GM21515 (cell line): ENCODE measurements at regions not wholly inside any gene's neighbourhood (a gene's known extent, or its start where the extent isn't known, plus 50 kb on each side); places are given as distances from the start of the nearest gene placed in this dataset.

Experiments used
- ATAC-seq: cut with Tn5 transposase; IDR thresholded peaks from one replicate; pipeline ENCODE4 v1.9.1; 2021; ENCODE audit not compliant: unreplicated experiment

GRCh38 chr6:22017766-22018165, 279.1 kb downstream of the PRL start:
- ATAC-seq, result no peak

- ATAC-seq, result no peak
These were observed 277.0 kb downstream of the PRL start for GRCh38 chr6:22019857-22020256.

GRCh38 chr6:22020299-22021003, 276.4 kb downstream of the PRL start:
- no peak for ATAC-seq

GRCh38 chr6:22021966-22022365, 274.9 kb downstream of the PRL start:
- no peak for ATAC-seq

GRCh38 chr6:22023937-22024336, 272.9 kb downstream of the PRL start:
- ATAC-seq, result no peak

- no peak for ATAC-seq
These were observed 271.8 kb downstream of the PRL start for GRCh38 chr6:22024973-22025467.

- ATAC-seq, result peak; percentile 65
These were observed 271.2 kb downstream of the PRL start for GRCh38 chr6:22025468-22026163.

GRCh38 chr6:22026164-22026678, 270.6 kb downstream of the PRL start:
- ATAC-seq, result peak; percentile 10

GRCh38 chr6:22027040-22027725, 269.7 kb downstream of the PRL start:
- ATAC-seq, result no peak

- ATAC-seq, result no peak
These were observed 268.3 kb downstream of the PRL start for GRCh38 chr6:22028403-22029090.

- no peak for ATAC-seq
These were observed 267.7 kb downstream of the PRL start for GRCh38 chr6:22029171-22029570.

- no peak for ATAC-seq
These were observed 265.9 kb downstream of the PRL start for GRCh38 chr6:22030730-22031619.

- no peak for ATAC-seq
These were observed 261.1 kb downstream of the PRL start for GRCh38 chr6:22035690-22036089.

GRCh38 chr6:22036275-22036674, 260.6 kb downstream of the PRL start:
- ATAC-seq, result no peak

- no peak for ATAC-seq
These were observed 260.1 kb downstream of the PRL start for GRCh38 chr6:22036699-22037098.

GRCh38 chr6:22041797-22042480, 254.9 kb downstream of the PRL start:
- ATAC-seq, result no peak

GRCh38 chr6:22042706-22043105, 254.1 kb downstream of the PRL start:
- no peak for ATAC-seq

- no peak for ATAC-seq
These were observed 253.4 kb downstream of the PRL start for GRCh38 chr6:22043284-22043962.
